ENCODE measurements at regions not wholly inside any gene's neighbourhood (a gene's known extent, or its start where the extent isn't known, plus 50 kb on each side); places are given as distances from the start of the nearest gene placed in this dataset.

GRCh38 chr1:58924016-58924565 lies 140.2 kb upstream of the JUN start:
- TF ChIP-seq SUZ12 (IDR thresholded peaks at IDR 0.05; ENCODE audit: extremely low read depth, insufficient read depth, insufficient read length), result no peak
- TF ChIP-seq YY1 (IDR thresholded peaks at IDR 0.05; ENCODE audit: insufficient read depth, insufficient read length), result no peak
